ENCODE measurements at regions not wholly inside any gene's neighbourhood (a gene's known extent, or its start where the extent isn't known, plus 50 kb on each side); places are given as distances from the start of the nearest gene placed in this dataset.

- RAD21 ChIA-PET (ENCODE audit: unreplicated experiment): no interaction called here
Observed at GRCh38 chr6:147117011-147117410, 87.2 kb upstream of the STXBP5 start.

More at GRCh38 chr6:147117011-147117410, 87.2 kb upstream of the STXBP5 start:
- H3K4me3 ChIP-seq: no peak overlapping the region
- H3K27me3 ChIP-seq (replicated peaks in 1 of 2; ENCODE audit: control insufficient read depth in 2 of 2, insufficient read depth in 2 of 2, low read length in 1 of 2): no peaks in the 10 kb centered on the region
- ChIA-PET SMC1A (ENCODE audit: uncharacterized antibody, unreplicated experiment) (no interaction called here), CTCF (no interaction called here), POLR2A (no interaction called here)
- no TSS peak for BruUV-seq (replicated peaks)
- no peaks in the 10 kb centered on the region for H3K79me2 ChIP-seq (ENCODE audit: control insufficient read depth, insufficient read depth, low read length)
- intact Hi-C loops (cut with micrococcal nuclease; ENCODE audit: unreplicated experiment): no loop called here
- no peak overlapping the region for H3K9ac ChIP-seq (ENCODE audit: control insufficient read depth, insufficient read depth, low read length)
- no peaks in the 10 kb centered on the region for H4K20me1 ChIP-seq (ENCODE audit: control insufficient read depth, insufficient read depth)
- in situ Hi-C loops (cut with MboI): no loop called here
- H3K27ac ChIP-seq (ENCODE audit: control insufficient read depth, insufficient read depth): no peak overlapping the region
- H3K9me3 ChIP-seq (replicated peaks; ENCODE audit: control insufficient read depth, insufficient read depth, low read length): no peaks in the 10 kb centered on the region
- DNase-seq (ENCODE audit: low read depth, low spot score) (no peak), ATAC-seq (no peak), FAIRE-seq (no peak)
- no peaks in the 10 kb centered on the region for H3K4me1 ChIP-seq (ENCODE audit: control insufficient read depth, insufficient read depth, low read length)
- TF ChIP-seq NFYB (IDR thresholded peaks at IDR 0.05; ENCODE audit: insufficient read depth, low read depth, low read length) (no peak), BCL11A (IDR thresholded peaks at IDR 0.05; ENCODE audit: low read depth, low read length) (no peak), CREB1 (IDR thresholded peaks at IDR 0.05; ENCODE audit: low read depth) (no peak), GATAD2B (conservative IDR thresholded peaks at IDR 0.05; ENCODE audit: low read depth) (no peak), GABPA (IDR thresholded peaks at IDR 0.05; ENCODE audit: low read depth) (no peak), REST (IDR thresholded peaks at IDR 0.05; ENCODE audit: low read depth, low read length) (no peak), SREBF2 (IDR thresholded peaks at IDR 0.05; ENCODE audit: low read length) (no peak), ZBTB40 (IDR thresholded peaks at IDR 0.05; ENCODE audit: borderline replicate concordance) (no peak)
- H2AFZ ChIP-seq (ENCODE audit: control insufficient read depth, low read depth, low read length): no peak overlapping the region
- no peaks in the 10 kb centered on the region for H3K36me3 ChIP-seq (ENCODE audit: control insufficient read depth in 2 of 2, insufficient read depth in 2 of 2, low read length in 1 of 2)
- H3K4me2 ChIP-seq (ENCODE audit: control insufficient read depth, insufficient read depth): no peak overlapping the region
- 31% methylated on average over 2 of the region's 2 CpGs for WGBS (ENCODE audit: insufficient coverage, insufficient replicate concordance, low lambda C conversion rate, missing lambda C conversion rate)

All from GM12878 (cell line).